ENCODE measurements at regions not wholly inside any gene's neighbourhood (a gene's known extent, or its start where the extent isn't known, plus 50 kb on each side); places are given as distances from the start of the nearest gene placed in this dataset.

DNA sequence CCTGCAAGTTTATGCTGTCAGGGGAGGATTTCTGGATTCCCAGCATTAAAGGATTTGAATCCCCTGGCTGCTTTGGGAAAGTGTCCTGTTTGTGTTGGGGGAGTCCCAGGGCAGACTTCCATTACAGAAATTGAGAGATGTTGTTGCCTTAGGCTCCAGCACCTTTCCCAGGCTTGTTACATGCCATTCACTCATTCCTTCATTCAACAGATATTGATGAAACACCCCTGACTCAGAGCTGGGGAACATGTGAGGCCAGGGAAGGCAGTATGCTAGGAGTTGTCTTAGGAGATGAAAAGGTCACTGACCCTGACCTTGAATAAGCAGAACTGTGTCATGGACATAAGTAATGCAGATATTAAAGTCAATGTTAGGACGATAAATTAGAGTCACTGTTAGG, 161.7 kb downstream of the NTMT2 start:
- no peak overlapping the region for H3K4me3 ChIP-seq (ENCODE audit: low read depth, low read length)
- TF ChIP-seq, protein P1, sequence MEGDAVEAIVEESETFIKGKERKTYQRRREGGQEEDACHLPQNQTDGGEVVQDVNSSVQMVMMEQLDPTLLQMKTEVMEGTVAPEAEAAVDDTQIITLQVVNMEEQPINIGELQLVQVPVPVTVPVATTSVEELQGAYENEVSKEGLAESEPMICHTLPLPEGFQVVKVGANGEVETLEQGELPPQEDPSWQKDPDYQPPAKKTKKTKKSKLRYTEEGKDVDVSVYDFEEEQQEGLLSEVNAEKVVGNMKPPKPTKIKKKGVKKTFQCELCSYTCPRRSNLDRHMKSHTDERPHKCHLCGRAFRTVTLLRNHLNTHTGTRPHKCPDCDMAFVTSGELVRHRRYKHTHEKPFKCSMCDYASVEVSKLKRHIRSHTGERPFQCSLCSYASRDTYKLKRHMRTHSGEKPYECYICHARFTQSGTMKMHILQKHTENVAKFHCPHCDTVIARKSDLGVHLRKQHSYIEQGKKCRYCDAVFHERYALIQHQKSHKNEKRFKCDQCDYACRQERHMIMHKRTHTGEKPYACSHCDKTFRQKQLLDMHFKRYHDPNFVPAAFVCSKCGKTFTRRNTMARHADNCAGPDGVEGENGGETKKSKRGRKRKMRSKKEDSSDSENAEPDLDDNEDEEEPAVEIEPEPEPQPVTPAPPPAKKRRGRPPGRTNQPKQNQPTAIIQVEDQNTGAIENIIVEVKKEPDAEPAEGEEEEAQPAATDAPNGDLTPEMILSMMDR (IDR thresholded peaks at IDR 0.05; ENCODE audit: low read depth, low read length), result no peak
- TF ChIP-seq, protein P2, sequence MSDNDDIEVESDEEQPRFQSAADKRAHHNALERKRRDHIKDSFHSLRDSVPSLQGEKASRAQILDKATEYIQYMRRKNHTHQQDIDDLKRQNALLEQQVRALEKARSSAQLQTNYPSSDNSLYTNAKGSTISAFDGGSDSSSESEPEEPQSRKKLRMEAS (IDR thresholded peaks at IDR 0.05; ENCODE audit: low read depth, low read length), result no peak
- no peak for TF ChIP-seq MYC (IDR thresholded peaks at IDR 0.05; ENCODE audit: low read depth, low read length)
- no peak for DNase-seq (ENCODE audit: low read depth)

DNA sequence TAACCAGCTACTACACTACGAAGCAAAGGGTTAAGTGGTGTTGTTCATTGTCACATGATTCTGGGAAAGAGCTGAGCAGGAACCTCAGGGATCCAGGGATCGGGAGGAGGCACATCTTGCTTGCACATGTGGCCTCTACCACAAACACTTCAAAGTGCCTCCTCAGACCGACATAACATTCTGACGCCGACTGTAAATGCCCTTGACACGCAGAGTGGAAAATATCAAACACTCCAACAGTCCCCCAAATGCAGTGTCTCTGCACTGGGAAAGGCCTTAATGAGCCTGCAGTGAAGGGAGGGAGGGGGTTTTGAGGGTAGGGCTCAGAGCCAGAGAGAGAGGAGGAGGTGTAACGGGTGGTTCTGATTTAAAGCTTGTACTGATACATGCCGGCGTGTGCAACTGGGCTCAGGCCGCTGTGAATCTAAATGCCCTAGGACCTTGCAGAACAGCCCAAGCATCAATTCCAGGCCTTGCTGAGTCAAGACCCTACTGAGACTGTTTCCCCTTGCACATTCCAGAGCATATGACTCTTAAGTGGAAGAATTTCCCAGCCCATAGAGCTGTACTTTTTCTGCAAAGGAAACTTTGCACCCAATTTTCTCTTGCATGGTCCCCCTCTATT, 163.7 kb downstream of the NTMT2 start:
- TF ChIP-seq, protein P1 (IDR thresholded peaks at IDR 0.05; ENCODE audit: low read depth, low read length), result no peak
- TF ChIP-seq MYC (IDR thresholded peaks at IDR 0.05; ENCODE audit: low read depth, low read length) (no peak), POLR2A (IDR thresholded peaks at IDR 0.05; ENCODE audit: extremely low read depth, insufficient read length) (no peak)
- TF ChIP-seq, protein P2 (IDR thresholded peaks at IDR 0.05; ENCODE audit: low read depth, low read length), result no peak
- no peak for DNase-seq (ENCODE audit: low read depth)
- H3K4me3 ChIP-seq (ENCODE audit: low read depth, low read length), result no peak overlapping the region

DNA sequence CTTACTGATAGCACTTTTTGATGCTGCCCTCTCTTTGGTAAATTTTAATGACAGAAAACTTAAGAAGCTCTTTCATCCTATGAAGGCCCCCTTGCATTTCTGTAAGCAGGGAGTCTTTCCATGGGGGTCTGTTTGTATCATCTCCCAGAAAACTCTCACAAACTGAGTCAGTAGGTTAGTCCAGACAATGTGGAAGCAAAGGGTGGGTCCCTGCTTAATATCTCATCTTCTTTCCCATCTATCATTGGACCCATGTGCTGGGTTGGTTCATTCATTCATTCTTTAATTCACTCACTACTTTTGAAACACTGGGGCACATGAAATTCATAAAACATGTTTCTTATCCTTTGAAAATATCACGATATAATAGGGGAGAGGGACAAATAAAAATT, 164.3 kb downstream of the NTMT2 start:
- TF ChIP-seq POLR2A (IDR thresholded peaks at IDR 0.05; ENCODE audit: extremely low read depth, insufficient read length), result no peak
- TF ChIP-seq, protein P1 (IDR thresholded peaks at IDR 0.05; ENCODE audit: low read depth, low read length), result no peak
- TF ChIP-seq, protein P2 (IDR thresholded peaks at IDR 0.05; ENCODE audit: low read depth, low read length), result no peak
- no peak for TF ChIP-seq MYC (IDR thresholded peaks at IDR 0.05; ENCODE audit: low read depth, low read length)
- no peak for DNase-seq (ENCODE audit: low read depth)
- no peak overlapping the region for H3K4me3 ChIP-seq (ENCODE audit: low read depth, low read length)

DNA sequence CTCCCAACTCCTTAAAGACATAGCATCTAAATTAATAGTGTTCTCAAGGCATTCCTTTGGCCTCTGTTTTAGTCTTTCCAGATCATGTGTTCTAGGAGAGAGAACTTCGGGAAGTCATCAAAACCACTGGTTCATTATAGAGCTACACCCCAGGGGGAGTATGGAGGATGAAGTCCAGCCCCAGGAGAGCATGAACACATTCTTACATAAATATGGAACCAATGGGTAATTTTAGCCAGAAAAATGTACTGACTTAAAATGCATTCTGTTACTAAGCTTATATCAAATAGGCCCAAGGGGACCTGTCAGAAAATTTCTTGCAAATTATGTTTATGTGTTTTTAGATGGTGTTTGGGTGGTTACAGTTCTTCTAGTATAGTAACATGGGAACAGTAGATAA, 165.2 kb downstream of the NTMT2 start:
- no peak for TF ChIP-seq POLR2A (IDR thresholded peaks at IDR 0.05; ENCODE audit: extremely low read depth, insufficient read length)
- TF ChIP-seq MYC (IDR thresholded peaks at IDR 0.05; ENCODE audit: low read depth, low read length), result no peak
- TF ChIP-seq, protein P2 (IDR thresholded peaks at IDR 0.05; ENCODE audit: low read depth, low read length), result no peak
- TF ChIP-seq, protein P1 (IDR thresholded peaks at IDR 0.05; ENCODE audit: low read depth, low read length), result no peak
- H3K4me3 ChIP-seq (ENCODE audit: low read depth, low read length), result no peak overlapping the region
- no peak for DNase-seq (ENCODE audit: low read depth)

DNA sequence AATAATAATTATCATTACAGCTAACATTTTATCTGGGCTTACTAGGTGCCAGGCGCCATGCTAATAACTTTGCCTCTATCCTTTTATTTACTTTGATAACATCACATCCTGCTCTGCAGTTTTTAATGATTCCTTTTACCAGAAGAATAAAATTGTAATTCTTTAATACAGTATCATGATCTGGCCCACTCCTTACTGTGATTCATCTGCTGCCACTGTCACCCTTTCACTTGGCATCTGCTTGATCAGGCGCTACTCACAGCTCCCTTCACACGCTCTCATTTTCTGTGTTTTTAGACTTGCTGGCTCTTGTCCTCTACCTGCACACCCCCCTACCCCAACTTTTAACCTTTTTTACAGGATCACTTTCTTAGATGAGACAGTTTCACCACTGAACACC, 167.5 kb downstream of the NTMT2 start:
- no peak overlapping the region for H3K4me3 ChIP-seq (ENCODE audit: low read depth, low read length)
- TF ChIP-seq, protein P1 (IDR thresholded peaks at IDR 0.05; ENCODE audit: low read depth, low read length), result no peak
- TF ChIP-seq POLR2A (IDR thresholded peaks at IDR 0.05; ENCODE audit: extremely low read depth, insufficient read length), result no peak
- no peak for TF ChIP-seq MYC (IDR thresholded peaks at IDR 0.05; ENCODE audit: low read depth, low read length)
- TF ChIP-seq, protein P2 (IDR thresholded peaks at IDR 0.05; ENCODE audit: low read depth, low read length), result no peak
- no peak for DNase-seq (ENCODE audit: low read depth)

All from NB4 (cell line).